NB4 (cell line): ENCODE measurements at regions not wholly inside any gene's neighbourhood (a gene's known extent, or its start where the extent isn't known, plus 50 kb on each side); places are given as distances from the start of the nearest gene placed in this dataset.

Experiments
- MYC ChIP-seq: IDR thresholded peaks from 2 replicates; pipeline ENCODE4 v1.6.1; 2011; ENCODE audit warnings: low read depth, low read length
- POLR2A ChIP-seq: IDR thresholded peaks from 2 replicates; pipeline ENCODE4 v1.6.1; 2011; ENCODE audit warnings: mild to moderate bottlenecking; ENCODE audit not compliant: insufficient read length; ENCODE audit errors: extremely low read depth
- TF ChIP-seq, protein P1 (sequence below): IDR thresholded peaks from one replicate; pipeline ENCODE4 v1.5.1; 2012; ENCODE audit warnings: low read depth, low read length
- TF ChIP-seq, protein P2 (sequence below): IDR thresholded peaks from 2 replicates; pipeline ENCODE4 v1.6.1; 2011; ENCODE audit warnings: low read depth, low read length

- TF ChIP-seq, protein P1, sequence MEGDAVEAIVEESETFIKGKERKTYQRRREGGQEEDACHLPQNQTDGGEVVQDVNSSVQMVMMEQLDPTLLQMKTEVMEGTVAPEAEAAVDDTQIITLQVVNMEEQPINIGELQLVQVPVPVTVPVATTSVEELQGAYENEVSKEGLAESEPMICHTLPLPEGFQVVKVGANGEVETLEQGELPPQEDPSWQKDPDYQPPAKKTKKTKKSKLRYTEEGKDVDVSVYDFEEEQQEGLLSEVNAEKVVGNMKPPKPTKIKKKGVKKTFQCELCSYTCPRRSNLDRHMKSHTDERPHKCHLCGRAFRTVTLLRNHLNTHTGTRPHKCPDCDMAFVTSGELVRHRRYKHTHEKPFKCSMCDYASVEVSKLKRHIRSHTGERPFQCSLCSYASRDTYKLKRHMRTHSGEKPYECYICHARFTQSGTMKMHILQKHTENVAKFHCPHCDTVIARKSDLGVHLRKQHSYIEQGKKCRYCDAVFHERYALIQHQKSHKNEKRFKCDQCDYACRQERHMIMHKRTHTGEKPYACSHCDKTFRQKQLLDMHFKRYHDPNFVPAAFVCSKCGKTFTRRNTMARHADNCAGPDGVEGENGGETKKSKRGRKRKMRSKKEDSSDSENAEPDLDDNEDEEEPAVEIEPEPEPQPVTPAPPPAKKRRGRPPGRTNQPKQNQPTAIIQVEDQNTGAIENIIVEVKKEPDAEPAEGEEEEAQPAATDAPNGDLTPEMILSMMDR, result no peak
- no peak for TF ChIP-seq POLR2A
- TF ChIP-seq, protein P2, sequence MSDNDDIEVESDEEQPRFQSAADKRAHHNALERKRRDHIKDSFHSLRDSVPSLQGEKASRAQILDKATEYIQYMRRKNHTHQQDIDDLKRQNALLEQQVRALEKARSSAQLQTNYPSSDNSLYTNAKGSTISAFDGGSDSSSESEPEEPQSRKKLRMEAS, result no peak
- TF ChIP-seq MYC, result no peak
These were observed 271.8 kb downstream of the MTX2 start for GRCh38 chr2:176540995-176541394.
